ENCODE measurements at regions not wholly inside any gene's neighbourhood (a gene's known extent, or its start where the extent isn't known, plus 50 kb on each side); places are given as distances from the start of the nearest gene placed in this dataset.

DNA sequence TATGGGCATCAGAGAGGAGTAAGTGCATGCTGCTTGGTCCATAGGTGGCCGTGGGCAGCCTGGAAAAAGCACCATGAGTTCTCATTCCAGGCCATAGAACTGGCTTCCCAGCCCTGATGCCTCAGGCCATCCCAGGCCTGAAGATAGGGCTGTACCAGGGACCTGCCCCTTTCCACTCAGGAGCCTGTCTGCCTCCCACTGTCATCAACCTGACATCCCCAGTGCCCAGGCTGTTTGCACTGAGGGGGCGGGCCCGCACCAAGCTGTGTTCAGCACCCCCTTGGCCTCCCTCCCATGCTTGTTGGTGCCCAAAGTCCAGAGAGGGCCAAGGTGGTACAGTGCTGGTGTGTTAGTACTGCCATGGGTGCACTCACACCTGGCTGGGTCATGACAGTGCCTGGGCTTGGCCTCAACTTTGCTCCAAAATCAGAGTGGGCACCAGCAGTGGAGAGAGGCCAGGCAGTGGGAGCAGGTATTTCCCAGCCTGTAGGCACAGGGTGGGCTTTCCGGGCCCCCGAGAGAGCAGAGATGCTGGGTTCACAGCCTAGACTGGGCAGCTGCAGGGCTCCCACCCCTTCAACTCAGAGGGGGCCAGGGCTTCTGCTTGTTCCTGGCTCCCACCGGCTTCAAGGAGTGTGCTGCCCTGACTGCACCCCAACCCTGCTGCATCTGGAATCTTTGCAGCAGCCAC lies 556.1 kb downstream of the SI start:
- TF ChIP-seq, protein P1, sequence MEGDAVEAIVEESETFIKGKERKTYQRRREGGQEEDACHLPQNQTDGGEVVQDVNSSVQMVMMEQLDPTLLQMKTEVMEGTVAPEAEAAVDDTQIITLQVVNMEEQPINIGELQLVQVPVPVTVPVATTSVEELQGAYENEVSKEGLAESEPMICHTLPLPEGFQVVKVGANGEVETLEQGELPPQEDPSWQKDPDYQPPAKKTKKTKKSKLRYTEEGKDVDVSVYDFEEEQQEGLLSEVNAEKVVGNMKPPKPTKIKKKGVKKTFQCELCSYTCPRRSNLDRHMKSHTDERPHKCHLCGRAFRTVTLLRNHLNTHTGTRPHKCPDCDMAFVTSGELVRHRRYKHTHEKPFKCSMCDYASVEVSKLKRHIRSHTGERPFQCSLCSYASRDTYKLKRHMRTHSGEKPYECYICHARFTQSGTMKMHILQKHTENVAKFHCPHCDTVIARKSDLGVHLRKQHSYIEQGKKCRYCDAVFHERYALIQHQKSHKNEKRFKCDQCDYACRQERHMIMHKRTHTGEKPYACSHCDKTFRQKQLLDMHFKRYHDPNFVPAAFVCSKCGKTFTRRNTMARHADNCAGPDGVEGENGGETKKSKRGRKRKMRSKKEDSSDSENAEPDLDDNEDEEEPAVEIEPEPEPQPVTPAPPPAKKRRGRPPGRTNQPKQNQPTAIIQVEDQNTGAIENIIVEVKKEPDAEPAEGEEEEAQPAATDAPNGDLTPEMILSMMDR (IDR thresholded peaks at IDR 0.05), result no peak
- TF ChIP-seq POLR2AphosphoS5 (IDR thresholded peaks at IDR 0.05) (no peak), POLR2A (IDR thresholded peaks at IDR 0.05) (no peak), EP300 (IDR thresholded peaks at IDR 0.05) (no peak)
